Coronary artery (tissue), 2 donors: ENCODE measurements at regions not wholly inside any gene's neighbourhood (a gene's known extent, or its start where the extent isn't known, plus 50 kb on each side); places are given as distances from the start of the nearest gene placed in this dataset.

Experiments used
- DNase-seq: peaks from one replicate; pipeline ENCODE4 v3.0.0-alpha.2; 2017; ENCODE audit warnings: low spot score
- H3K27ac ChIP-seq, 2 donors: fragments of 200-600 bp; sonication (generic); one replicate each; pipeline ENCODE4 v1.5.1; 2016 to 2019
- H3K4me3 ChIP-seq: fragments of 200-600 bp; sonication (generic); 2 replicates; pipeline ENCODE4 v1.5.1; 2016; ENCODE audit warnings: mild to moderate bottlenecking, moderate library complexity
- TF ChIP-seq, protein P1 (sequence below): fragments of 200-600 bp; sonication (generic); IDR thresholded peaks from one replicate; pipeline ENCODE4 v1.5.1; 2019; ENCODE audit warnings: antibody characterized with exemption

DNA sequence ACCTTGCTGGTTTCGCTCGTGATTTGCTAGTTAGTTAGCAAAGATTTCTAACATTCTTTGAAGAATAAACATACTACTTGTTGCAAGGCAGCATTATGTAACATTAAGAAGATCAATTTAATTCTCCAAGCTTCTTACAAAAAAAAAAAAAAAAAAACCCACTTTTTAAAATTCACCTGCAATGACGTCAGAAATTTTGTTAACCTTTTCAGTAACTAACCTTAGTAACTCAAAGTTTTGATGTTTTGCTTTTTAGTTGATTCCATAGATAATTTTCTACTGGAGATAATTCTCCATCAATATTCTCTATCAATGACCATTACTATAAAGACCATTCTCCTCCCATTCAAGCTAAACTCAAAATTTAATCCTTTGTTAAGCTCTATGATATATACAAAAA is 491.8 kb upstream of the TBL1XR1 start:
- no peak for DNase-seq
- no peak overlapping the region for H3K27ac ChIP-seq
- H3K4me3 ChIP-seq: no peak overlapping the region
- TF ChIP-seq, protein P1, sequence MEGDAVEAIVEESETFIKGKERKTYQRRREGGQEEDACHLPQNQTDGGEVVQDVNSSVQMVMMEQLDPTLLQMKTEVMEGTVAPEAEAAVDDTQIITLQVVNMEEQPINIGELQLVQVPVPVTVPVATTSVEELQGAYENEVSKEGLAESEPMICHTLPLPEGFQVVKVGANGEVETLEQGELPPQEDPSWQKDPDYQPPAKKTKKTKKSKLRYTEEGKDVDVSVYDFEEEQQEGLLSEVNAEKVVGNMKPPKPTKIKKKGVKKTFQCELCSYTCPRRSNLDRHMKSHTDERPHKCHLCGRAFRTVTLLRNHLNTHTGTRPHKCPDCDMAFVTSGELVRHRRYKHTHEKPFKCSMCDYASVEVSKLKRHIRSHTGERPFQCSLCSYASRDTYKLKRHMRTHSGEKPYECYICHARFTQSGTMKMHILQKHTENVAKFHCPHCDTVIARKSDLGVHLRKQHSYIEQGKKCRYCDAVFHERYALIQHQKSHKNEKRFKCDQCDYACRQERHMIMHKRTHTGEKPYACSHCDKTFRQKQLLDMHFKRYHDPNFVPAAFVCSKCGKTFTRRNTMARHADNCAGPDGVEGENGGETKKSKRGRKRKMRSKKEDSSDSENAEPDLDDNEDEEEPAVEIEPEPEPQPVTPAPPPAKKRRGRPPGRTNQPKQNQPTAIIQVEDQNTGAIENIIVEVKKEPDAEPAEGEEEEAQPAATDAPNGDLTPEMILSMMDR: no peak

DNA sequence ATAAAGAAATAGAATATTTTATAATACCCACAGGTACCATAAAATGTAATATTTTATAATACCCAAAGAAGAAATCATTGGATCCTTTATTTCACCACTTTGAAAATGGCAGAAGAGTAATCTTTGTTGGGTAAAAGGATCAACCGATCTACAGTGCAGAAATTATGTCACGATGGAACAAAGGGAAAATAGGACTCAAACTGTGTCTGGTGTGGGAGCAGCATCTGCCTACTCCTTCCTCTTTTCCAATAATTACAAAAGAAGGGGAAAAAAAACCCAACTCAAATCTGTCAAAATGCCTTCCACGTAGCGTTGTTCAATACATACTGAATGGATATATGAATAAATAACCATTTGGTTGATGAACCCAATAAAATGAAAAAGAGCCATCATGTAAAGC is 492.6 kb upstream of the TBL1XR1 start:
- TF ChIP-seq, protein P1: no peak
- Histone ChIP-seq H3K4me3 (no peak overlapping the region), H3K27ac (no peak overlapping the region)
- no peak for DNase-seq

DNA sequence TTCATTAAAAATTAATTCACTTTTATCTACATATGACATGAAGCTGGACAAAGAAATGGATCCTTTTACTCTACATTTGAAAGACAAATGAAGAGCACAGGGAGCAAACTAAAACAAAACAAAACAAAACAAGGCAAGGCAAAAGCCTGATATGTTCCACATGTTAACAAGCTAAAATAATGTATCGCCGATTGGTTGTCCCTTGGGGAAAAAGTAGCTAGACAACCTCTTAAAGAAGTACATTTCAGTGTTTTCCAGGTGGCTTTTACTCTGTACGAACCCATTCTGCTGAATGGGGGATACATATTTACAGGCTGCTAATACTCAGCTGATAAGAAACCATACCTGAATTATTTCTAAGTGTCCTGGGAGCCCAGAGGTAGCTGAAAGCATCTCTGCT is 493.0 kb upstream of the TBL1XR1 start:
- no peak overlapping the region for H3K27ac ChIP-seq
- TF ChIP-seq, protein P1: no peak

GRCh38 chr3:177692304-177692975 is 495.2 kb upstream of the TBL1XR1 start:
- Histone ChIP-seq H3K27ac (no peak overlapping the region), H3K4me3 (no peak overlapping the region)
- TF ChIP-seq, protein P1: no peak
- DNase-seq: no peak

More for the DNA sequence above, 493.0 kb upstream of the TBL1XR1 start:
- H3K4me3 ChIP-seq: no peak overlapping the region
- DNase-seq: no peak

DNA sequence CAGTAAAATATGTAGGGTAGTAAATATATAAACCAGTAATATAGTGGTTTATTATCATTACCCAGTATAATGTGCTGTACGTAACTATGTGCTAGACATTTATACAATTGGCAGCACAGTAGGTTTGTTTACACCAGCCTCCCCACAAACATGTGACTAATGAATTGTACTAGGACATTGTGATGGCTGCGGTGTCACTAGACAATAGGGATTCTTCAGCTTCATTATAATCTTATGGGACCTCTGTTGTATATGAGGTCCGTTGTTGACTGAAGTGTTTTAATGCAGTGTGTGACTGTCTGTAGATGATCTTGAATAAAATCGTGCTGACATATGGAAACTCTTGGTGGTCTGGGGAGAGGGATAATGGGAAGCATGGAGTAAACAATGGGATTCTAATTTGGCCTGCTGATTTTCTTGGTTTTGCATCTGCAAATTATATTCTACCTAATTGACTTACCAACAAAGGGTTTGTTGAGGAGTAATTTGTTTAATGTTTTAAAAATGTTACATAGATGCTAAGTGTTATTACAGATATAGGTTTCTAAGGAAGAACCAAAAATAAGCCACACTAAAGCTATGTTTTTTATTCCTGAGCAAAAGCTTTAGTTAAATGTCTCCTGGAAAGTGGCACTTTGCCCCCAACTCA is 496.5 kb upstream of the TBL1XR1 start:
- no peak overlapping the region for H3K4me3 ChIP-seq
- no peak for DNase-seq
- no peak overlapping the region for H3K27ac ChIP-seq
- TF ChIP-seq, protein P1: no peak

DNA sequence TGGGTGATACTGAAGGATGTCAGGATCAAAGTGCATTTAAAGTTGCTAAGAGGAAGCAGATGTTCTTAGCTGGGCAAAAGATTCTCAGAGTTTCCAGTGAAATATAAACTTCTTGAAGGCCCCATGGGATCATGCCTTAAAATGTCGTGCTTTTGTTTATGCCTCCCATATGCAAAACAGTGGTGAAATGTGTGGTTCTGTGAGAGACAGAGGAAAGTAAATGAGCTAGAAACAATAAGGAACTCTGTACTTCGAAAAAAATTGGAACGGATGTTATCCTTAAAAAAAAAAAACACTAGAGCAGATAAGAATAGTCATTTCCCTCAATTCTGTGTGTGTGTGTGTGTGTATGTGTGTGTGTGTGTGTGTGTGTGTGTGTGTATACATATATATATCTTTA is 497.0 kb upstream of the TBL1XR1 start:
- no peak for DNase-seq
- TF ChIP-seq, protein P1: no peak
- Histone ChIP-seq H3K4me3 (no peak overlapping the region), H3K27ac (no peak overlapping the region)

- TF ChIP-seq, protein P1: no peak
- no peak for DNase-seq
- Histone ChIP-seq H3K4me3 (no peak overlapping the region), H3K27ac (no peak overlapping the region)
Measured at GRCh38 chr3:177694951-177695350, 497.7 kb upstream of the TBL1XR1 start.
